GM19397 (cell line): ENCODE measurements at regions not wholly inside any gene's neighbourhood (a gene's known extent, or its start where the extent isn't known, plus 50 kb on each side); places are given as distances from the start of the nearest gene placed in this dataset.

ENCODE experiments used
- ATAC-seq: cut with Tn5 transposase; IDR thresholded peaks from one replicate; pipeline ENCODE4 v1.9.1; 2021; ENCODE audit warnings: mild to moderate bottlenecking, moderate library complexity; ENCODE audit not compliant: unreplicated experiment

- no peak for ATAC-seq
Observed at GRCh38 chr17:79377230-79377786, 233.5 kb downstream of the RBFOX3 start.

DNA sequence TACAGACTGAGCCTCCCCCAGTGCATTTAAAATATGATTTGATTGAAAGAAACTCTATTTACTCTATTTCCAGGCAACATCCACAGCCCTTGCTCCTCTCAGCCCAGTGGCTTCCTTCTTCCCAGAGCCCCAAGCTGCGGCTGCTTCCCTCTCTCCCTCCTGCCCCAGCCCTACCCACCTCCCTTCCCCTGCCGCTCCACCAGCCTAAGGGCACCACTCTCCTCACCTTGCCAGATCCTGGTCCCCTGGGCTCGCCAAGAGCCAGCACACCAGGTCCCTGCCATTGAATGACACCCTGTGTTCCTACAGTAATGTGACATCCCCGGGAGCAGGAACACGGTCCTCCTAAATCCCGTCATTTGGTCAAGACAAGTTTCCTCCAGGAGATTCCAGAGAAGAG is 236.0 kb downstream of the RBFOX3 start:
- no peak for ATAC-seq

GRCh38 chr17:79374087-79374689 is 236.7 kb downstream of the RBFOX3 start:
- no peak for ATAC-seq

GRCh38 chr17:79372470-79373238 is 238.2 kb downstream of the RBFOX3 start:
- no peak for ATAC-seq

- ATAC-seq: no peak
Observed at GRCh38 chr17:79371984-79372383, 238.9 kb downstream of the RBFOX3 start.

GRCh38 chr17:79370594-79370993 is 240.3 kb downstream of the RBFOX3 start:
- ATAC-seq: no peak

DNA sequence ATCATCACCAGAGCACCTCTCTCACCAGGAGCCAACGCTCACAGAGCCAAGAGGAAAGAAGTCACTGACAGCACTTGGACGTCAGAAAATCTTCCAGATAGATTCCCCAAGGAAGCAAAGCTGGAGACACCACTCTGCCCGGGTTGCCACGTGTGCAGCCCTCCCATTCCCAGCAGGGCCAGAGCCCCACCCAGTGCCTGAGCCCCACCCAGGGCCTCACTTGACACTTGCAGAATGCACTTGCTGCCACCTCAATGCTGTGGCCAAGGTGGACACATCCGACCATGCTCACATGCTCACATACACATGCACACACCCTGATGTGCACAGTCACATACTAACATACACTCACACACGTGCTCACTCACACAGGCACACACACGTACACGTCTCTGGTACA is 240.7 kb downstream of the RBFOX3 start:
- ATAC-seq: no peak

DNA sequence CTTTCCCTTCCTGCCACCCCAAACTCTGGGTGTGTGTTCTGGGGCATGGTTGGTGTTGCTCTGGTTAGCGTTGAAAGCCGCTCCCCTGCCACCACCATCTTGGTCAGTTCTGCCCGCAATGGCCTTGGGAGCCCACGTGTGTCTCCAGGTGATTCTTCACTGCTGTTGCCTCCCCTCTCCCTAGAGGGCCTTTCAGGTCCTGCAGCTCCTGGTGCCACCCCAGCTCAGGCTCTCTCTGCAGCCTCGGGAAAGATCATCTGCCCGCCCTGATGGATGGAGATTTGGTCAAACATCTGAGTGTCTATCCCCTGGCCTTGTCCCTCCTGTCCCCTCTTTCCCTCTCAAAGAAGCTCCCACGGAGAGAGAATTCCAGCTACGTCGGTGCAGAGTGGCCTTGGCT is 241.3 kb downstream of the RBFOX3 start:
- no peak for ATAC-seq

GRCh38 chr17:79369001-79369400 is 241.8 kb downstream of the RBFOX3 start:
- ATAC-seq: no peak

- ATAC-seq: no peak
Observed at GRCh38 chr17:79368521-79368920, 242.3 kb downstream of the RBFOX3 start.

DNA sequence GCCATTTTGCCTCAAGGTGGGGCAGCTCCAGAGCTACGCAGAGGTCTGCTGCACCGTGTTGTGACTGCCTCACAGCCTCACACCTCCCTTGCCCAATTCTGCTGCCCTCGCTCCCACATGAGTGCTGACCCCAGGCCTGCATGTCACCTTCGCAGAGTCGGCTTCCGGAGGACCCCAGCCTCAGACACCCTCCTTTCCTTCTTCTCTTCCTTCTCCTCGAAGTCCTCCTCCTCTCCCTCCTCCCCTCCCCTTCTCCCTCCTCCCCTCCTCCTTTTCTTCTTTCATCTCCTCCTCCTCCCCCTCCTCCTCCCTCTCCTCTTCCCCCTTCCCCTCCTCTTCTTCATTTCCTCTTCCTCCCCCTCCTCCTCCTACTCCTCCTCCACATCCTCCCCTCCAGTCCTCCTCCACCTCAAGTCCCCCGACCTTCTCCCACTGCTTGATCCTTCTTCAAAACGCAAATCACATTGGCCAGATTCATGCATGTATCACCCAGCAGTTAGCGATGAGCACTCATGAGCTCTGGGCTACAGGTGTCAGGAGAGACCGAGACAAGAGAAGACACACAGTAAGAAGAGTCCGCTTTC is 243.8 kb downstream of the RBFOX3 start:
- no peak for ATAC-seq

DNA sequence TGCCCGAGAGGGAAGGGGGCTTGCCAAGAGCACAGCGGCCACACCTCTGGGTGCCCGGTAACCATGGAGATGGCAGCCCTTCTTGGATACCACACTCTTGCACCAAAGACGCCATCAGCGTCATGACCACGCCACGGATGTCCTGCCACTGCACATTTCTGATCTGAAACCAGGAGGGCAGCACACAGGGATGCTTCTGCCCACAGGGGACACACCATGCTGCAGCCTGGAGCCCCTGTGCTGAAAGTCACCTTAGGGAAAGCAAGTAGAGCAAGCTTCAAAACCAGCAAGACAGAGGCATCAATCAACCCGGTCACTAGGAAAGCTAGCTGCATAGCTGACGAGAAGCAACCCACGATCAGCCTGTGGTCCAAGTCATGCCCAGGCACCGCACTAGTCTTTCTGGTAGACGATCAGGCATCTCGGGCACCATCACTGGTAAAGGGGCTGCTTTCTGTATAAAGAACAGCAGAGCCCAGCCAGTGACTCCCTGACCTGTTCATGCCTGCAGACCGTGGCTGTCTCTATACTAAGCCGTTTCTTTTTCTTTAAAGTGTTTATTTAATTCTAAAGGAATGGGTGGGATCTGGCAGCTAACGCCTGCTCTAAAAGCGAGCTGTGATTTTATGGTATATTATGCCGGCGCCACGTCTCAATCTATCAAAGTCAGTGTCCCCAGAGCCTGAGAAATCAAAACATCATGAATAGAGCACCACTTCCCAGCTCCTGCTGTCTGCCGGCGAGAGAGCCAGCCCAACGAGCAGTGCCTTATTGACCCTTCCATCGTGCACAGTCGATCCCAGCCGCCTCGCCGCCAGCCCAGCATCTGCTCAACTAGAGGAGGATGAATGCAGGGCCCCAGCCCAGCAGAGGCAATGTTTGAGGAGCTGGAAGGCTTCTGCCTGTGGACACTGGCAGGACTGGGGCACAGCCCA is 244.7 kb downstream of the RBFOX3 start:
- no peak for ATAC-seq

DNA sequence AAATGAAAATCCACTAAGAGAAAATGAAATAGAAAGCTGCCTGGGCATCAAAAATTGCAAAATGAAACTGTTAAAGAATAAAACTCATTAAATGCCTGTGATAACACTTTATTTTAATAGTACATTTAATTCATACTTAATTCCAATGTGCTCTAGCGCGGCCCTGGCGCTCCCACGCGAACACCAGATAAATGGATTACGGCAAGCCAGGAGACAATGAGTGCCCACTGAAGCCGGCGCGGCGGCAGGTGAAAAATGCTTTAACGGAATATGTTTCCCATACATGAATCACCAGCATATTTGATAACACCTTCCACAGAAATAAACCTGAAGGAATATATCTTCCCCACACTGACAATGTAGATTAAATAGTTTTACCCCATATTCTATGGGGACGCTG is 245.5 kb downstream of the RBFOX3 start:
- ATAC-seq: no peak

DNA sequence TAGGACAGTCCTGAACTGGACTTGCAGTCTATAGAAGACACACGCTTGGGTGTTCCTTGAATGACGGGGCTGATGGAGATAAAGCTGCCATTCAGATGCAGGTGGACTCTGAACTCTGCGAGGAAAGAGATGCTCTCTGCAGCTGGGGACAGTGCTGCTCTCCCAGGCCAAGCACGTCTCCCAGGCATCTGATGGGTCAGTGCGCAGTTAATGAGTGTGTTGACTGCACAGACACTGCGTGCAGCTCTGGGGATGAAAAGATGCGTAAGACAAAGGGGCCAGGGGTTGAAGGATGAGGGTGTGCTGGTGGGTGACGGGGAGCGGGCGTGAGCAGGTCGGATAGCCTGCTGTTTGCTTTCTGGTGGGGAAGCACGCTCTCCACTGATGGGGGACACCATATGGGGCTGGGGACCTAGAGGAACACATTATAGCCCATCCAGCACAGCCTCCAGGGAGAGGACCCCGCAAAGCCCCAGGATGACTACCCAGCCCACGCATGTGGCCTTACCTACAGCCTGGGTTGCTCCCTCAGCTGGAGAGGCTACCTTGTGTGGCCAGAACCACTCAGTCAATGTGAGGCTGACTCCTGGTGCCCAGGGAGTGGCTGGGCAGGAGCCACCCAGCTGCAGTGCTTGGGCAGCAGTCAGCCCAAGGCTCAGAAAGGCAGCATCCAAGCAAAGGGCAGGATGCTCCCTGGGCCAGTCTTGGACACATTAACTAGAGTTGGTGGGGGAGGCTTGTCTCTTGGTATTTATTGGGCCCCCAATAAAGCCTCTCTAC is 246.3 kb downstream of the RBFOX3 start:
- no peak for ATAC-seq

DNA sequence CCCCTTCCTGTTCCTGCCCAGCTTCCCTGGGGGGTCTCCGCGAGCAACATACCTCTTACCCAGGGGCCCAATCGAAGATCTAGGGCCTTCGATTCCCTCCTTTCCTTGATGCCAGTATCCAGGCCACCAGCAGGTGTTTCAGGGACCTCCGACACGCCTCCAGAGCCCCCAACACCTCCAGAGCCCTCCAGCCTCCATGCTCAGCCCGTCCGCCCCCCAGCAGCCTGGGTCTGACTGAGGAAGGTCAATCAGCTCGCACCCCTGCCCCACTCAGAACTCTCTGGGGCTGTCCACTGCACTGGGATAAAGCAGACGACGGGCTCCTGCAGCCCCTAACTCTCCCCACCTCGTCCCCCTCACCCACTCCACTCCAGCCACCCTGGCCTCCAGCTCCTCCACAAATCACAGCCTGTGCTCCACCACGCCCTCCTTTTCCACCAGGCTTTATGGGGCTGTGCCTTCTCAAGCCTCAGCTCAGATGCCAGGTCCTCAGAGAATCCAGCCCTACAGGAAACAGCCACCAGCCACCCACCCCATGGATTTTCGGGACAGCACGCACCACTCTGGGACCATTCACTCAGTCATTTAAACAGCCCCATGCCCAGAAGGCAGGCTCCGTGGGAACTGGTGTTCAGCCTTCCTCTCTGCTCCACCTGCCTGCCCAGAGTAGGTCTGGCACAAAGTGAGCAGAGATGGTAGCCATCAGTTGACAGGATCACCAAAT is 247.1 kb downstream of the RBFOX3 start:
- ATAC-seq: no peak

DNA sequence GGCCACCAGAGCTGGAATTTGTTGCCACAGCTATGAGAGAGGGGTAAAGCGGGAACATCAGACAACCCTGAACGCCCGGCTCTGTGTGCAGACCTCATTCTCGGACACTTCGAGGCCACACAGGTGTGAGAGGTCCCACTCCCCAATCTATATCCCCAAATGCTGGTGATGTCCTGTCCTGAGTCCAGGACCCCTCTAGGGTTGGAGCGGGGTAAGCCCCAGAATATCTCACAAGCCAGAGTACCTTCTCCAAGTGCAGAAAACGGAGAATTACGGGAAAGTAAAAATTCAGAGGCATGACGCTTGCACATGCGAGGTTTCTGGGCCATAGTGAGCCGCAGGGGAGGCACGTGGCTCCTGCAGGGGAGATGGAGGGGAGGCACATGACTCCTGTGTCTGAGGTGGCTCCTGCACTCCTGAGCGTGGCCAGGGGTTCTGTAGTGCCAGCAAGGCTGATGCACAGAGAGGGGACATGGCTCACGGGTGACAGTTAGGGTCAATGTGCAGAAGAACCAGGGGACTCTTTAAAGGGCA is 248.0 kb downstream of the RBFOX3 start:
- no peak for ATAC-seq

- ATAC-seq: no peak
Observed at GRCh38 chr17:79361873-79362771, 248.7 kb downstream of the RBFOX3 start.

DNA sequence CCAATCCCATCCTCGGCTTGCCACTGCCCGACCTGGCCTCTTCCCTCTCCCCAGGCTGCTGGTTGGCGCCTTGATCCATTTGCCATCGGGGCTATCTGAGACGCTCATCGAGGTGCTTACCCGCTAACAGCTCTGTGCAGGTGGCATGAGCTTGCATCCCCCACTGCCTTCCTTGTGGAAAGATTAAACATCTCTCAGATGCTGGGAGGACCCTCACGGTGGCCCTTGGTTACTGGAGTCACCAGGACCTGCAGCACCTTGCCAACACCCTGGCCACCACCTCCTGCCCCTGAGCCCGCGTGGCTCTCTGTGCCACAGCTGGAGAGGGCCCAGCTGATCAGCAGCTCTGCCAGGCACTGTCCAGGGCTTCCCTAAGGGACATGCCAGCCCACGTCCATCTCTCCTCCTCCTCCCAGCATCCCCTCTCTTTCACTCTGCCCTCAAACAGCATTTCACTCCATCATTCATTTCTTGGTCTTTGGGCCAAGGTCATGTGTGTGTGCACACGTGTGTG is 249.6 kb downstream of the RBFOX3 start:
- ATAC-seq: no peak
